ENCODE measurements at regions not wholly inside any gene's neighbourhood (a gene's known extent, or its start where the extent isn't known, plus 50 kb on each side); places are given as distances from the start of the nearest gene placed in this dataset.

DNA sequence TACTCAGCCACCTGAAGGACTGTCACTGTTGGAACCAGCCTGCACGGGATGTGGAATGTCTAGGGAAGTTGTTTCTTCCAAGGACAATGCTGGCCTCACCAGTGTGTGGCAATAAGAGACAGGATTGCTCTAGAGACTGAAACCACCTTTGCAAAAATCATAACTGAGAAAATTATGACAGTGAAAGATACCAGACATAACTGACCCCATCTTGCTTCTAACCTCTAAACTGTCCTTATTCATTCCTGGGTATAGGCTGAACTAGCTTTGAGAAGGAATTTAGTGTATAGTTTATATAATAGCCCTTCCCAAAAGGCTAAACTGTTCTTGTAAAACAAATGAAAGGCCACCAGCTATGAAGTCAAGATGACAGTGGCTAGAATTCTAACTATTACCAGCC lies 83.6 kb downstream of the IER5 start (continued):
- TF ChIP-seq ZSCAN18 (tag by site-specific recombination; IDR thresholded peaks at IDR 0.05) = no peak

GRCh38 chr1:181173761-181174447 lies 85.4 kb downstream of the IER5 start:
- POLR2A ChIA-PET = no interaction called here
- CTCF ChIA-PET = interaction anchor here (0.7 kb wide), 1 partner anchor 10 kb away, joined by 3 read pairs; no protein-coding TSS in a partner anchor
- Histone ChIP-seq H3K4me1 (ENCODE audit: control insufficient read depth, insufficient read depth, low read length) (no peaks in the 10 kb centered on the region), H3K27ac (ENCODE audit: extremely low read depth, low read depth, low read length) (no peak overlapping the region), H3K4me3 (ENCODE audit: low read depth, low read length) (no peak overlapping the region), H3K36me3 (ENCODE audit: control insufficient read depth in 2 of 2, insufficient read depth in 1 of 2, low read length in 2 of 2) (no peaks in the 10 kb centered on the region), H3K9me3 (ENCODE audit: control insufficient read depth, insufficient read depth, low read depth, low read length) (no peaks in the 10 kb centered on the region)
- TF ChIP-seq, protein P1, sequence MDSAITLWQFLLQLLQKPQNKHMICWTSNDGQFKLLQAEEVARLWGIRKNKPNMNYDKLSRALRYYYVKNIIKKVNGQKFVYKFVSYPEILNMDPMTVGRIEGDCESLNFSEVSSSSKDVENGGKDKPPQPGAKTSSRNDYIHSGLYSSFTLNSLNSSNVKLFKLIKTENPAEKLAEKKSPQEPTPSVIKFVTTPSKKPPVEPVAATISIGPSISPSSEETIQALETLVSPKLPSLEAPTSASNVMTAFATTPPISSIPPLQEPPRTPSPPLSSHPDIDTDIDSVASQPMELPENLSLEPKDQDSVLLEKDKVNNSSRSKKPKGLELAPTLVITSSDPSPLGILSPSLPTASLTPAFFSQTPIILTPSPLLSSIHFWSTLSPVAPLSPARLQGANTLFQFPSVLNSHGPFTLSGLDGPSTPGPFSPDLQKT (IDR thresholded peaks at IDR 0.05; ENCODE audit: borderline replicate concordance, low read depth, low read length) = no peak
- no peak for TF ChIP-seq ZNF133 (tag by site-specific recombination; IDR thresholded peaks at IDR 0.05)
- TF ChIP-seq MYNN (tag by site-specific recombination; IDR thresholded peaks at IDR 0.05; ENCODE audit: borderline replicate concordance) = no peak
- TF ChIP-seq ZBTB17 (tag by site-specific recombination; IDR thresholded peaks at IDR 0.05) = no peak
- no peak for TF ChIP-seq TRIM28 (IDR thresholded peaks at IDR 0.05; ENCODE audit: borderline replicate concordance, low read length)

DNA sequence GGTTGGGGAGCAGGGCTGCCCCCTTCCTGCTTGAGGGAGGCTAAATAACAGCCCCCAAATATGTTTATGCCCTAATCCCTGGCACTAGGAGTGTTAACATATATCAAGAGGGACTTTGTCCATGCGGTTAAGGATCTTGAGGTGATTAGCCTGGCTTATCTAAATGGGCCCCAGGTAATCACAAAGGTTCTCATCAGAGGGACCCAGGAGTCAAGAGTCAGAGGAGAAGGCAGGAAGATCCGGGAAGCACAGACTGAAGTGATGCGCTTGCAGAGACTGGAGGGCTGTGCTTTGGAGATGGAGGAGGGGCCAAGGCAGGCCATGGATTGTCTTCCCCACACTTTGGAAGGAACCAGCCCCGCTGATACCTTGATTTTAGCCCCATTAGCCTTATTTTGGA lies 86.4 kb downstream of the IER5 start:
- Histone ChIP-seq H3K4me1 (ENCODE audit: control insufficient read depth, insufficient read depth, low read length) (no peaks in the 10 kb centered on the region), H3K9me3 (ENCODE audit: control insufficient read depth, insufficient read depth, low read depth, low read length) (no peaks in the 10 kb centered on the region), H3K4me3 (ENCODE audit: low read depth, low read length) (no peak overlapping the region), H3K36me3 (ENCODE audit: control insufficient read depth in 2 of 2, insufficient read depth in 1 of 2, low read length in 2 of 2) (no peaks in the 10 kb centered on the region), H3K27ac (ENCODE audit: extremely low read depth, low read depth, low read length) (no peak overlapping the region)
- ChIA-PET POLR2A (no interaction called here), CTCF (no interaction called here)
- TF ChIP-seq ZNF785 (tag by site-specific recombination; IDR thresholded peaks at IDR 0.05) (no peak), ZNF133 (tag by site-specific recombination; IDR thresholded peaks at IDR 0.05) (no peak), ZNF768 (tag by site-specific recombination; IDR thresholded peaks at IDR 0.05) (no peak), ZNF266 (tag by site-specific recombination; IDR thresholded peaks at IDR 0.05; ENCODE audit: low read depth) (no peak), ZNF292 (tag by site-specific recombination; IDR thresholded peaks at IDR 0.05; ENCODE audit: borderline replicate concordance, low read depth) (no peak), ZNF341 (tag by site-specific recombination; IDR thresholded peaks at IDR 0.05; ENCODE audit: low read depth) (no peak), ZNF426 (tag by site-specific recombination; IDR thresholded peaks at IDR 0.05) (no peak), ZNF140 (tag by site-specific recombination; IDR thresholded peaks at IDR 0.05) (no peak), ZNF324 (tag by site-specific recombination; IDR thresholded peaks at IDR 0.05) (no peak), ZNF530 (tag by site-specific recombination; IDR thresholded peaks at IDR 0.05; ENCODE audit: low read depth) (no peak), ZNF112 (tag by site-specific recombination; IDR thresholded peaks at IDR 0.05) (no peak), ZBTB1 (tag by site-specific recombination; IDR thresholded peaks at IDR 0.05) (no peak), ZNF660 (tag by site-specific recombination; IDR thresholded peaks at IDR 0.05) (no peak), ZNF654 (tag by site-specific recombination; IDR thresholded peaks at IDR 0.05; ENCODE audit: low read depth) (no peak), ZFP69B (tag by site-specific recombination; IDR thresholded peaks at IDR 0.05) (no peak), ZNF610 (tag by site-specific recombination; IDR thresholded peaks at IDR 0.05; ENCODE audit: borderline replicate concordance) (no peak), ZNF280D (tag by site-specific recombination; IDR thresholded peaks at IDR 0.05) (no peak)
